ENCODE measurements at regions not wholly inside any gene's neighbourhood (a gene's known extent, or its start where the extent isn't known, plus 50 kb on each side); places are given as distances from the start of the nearest gene placed in this dataset.

GRCh38 chr3:169026543-169027182, 636.8 kb downstream of the MECOM start:
- 3% methylated on average over 5 of the region's 5 CpGs for WGBS (ENCODE audit: low lambda C conversion rate)
- POLR2A ChIA-PET = no interaction called here
- peak overlapping the region; percentile 48 for H3K4me2 ChIP-seq
- TF ChIP-seq CTCF (IDR thresholded peaks at IDR 0.05) (no peak), FOXJ3 (CRISPR knock-in tag; IDR thresholded peaks at IDR 0.05) (no peak), YY1 (IDR thresholded peaks at IDR 0.05; ENCODE audit: low read depth) (no peak), PBX3 (IDR thresholded peaks at IDR 0.05) (peak; percentile 90), ZBTB33 (IDR thresholded peaks at IDR 0.05; ENCODE audit: borderline replicate concordance, low read depth) (no peak), EP300 (IDR thresholded peaks at IDR 0.05; ENCODE audit: borderline replicate concordance in 1 of 2, low read depth in 1 of 2, low read length in 1 of 2) (peak in 1 of 2 experiments; percentile 77; a peak in 2 of 4 replicates), NFIC (IDR thresholded peaks at IDR 0.05; ENCODE audit: borderline replicate concordance) (peak; percentile 97), SMC3 (IDR thresholded peaks at IDR 0.05; ENCODE audit: low read depth, low read length) (no peak), GABPA (IDR thresholded peaks at IDR 0.05; ENCODE audit: low read depth) (no peak), NRF1 (IDR thresholded peaks at IDR 0.05; ENCODE audit: low read depth, low read length) (no peak), ELF1 (IDR thresholded peaks at IDR 0.05) (no peak), MXI1 (IDR thresholded peaks at IDR 0.05; ENCODE audit: low read depth, low read length) (no peak), EZH2phosphoT487 (IDR thresholded peaks at IDR 0.05; ENCODE audit: borderline replicate concordance, low read depth) (no peak), GATA2 (CRISPR knock-in tag; IDR thresholded peaks at IDR 0.05) (no peak), MAX (IDR thresholded peaks at IDR 0.05; ENCODE audit: low read depth) (peak; percentile 64), TEAD4 (IDR thresholded peaks at IDR 0.05; ENCODE audit: borderline replicate concordance, insufficient read depth) (peak; percentile 59; the same call in 1 of the 2 replicates), MEF2A (IDR thresholded peaks at IDR 0.05; ENCODE audit: borderline replicate concordance, low read depth) (no peak), RCOR1 (IDR thresholded peaks at IDR 0.05; ENCODE audit: low read length) (no peak), CHD2 (IDR thresholded peaks at IDR 0.05; ENCODE audit: low read length, partially characterized antibody) (no peak), RFX5 (IDR thresholded peaks at IDR 0.05; ENCODE audit: low read length) (no peak), SIN3A (IDR thresholded peaks at IDR 0.05; ENCODE audit: borderline replicate concordance, low read depth, low read length) (no peak), JUND (IDR thresholded peaks at IDR 0.05) (peak; percentile 91), RXRA (IDR thresholded peaks at IDR 0.05; ENCODE audit: borderline replicate concordance, low read depth) (peak; percentile 49; the same call in 1 of the 2 replicates), USF2 (IDR thresholded peaks at IDR 0.05; ENCODE audit: borderline replicate concordance, low read depth, low read length) (no peak), USF1 (IDR thresholded peaks at IDR 0.05; ENCODE audit: borderline replicate concordance, low read depth) (no peak), RAD21 (IDR thresholded peaks at IDR 0.05; ENCODE audit: low read length) (no peak), FOXM1 (IDR thresholded peaks at IDR 0.05; ENCODE audit: low read depth) (peak; percentile 43; the same call in 1 of the 2 replicates), TCF12 (IDR thresholded peaks at IDR 0.05) (peak; percentile 85), POLR2AphosphoS5 (IDR thresholded peaks at IDR 0.05; ENCODE audit: low read depth, low read length) (peak; percentile 71; the same call in 1 of the 2 replicates)

More at GRCh38 chr3:169026543-169027182, 636.8 kb downstream of the MECOM start:
- H2AFZ ChIP-seq (ENCODE audit: low read depth) = no peak overlapping the region
- H4K20me1 ChIP-seq (ENCODE audit: insufficient read depth) = no peaks in the 10 kb centered on the region
- no peaks in the 10 kb centered on the region for H3K36me3 ChIP-seq (replicated peaks in 1 of 2; ENCODE audit: control insufficient read depth in 1 of 2, insufficient read depth in 2 of 2, low read length in 1 of 2)
- H3K4me3 ChIP-seq (ENCODE audit: low read depth in 2 of 2, low read length in 1 of 2) = peak overlapping the region in 1 of 2 experiments; percentile 22; a peak in 1 of 4 replicates
- no peaks in the 10 kb centered on the region for H3K27me3 ChIP-seq (ENCODE audit: insufficient read depth)
- no peaks in the 10 kb centered on the region for H3K9me2 ChIP-seq
- H3K79me2 ChIP-seq (ENCODE audit: insufficient read depth) = no peaks in the 10 kb centered on the region
- no peaks in the 10 kb centered on the region for H3K9me3 ChIP-seq
- DNase-seq = no peak
- H3K9ac ChIP-seq = no peak overlapping the region
- H3K27ac ChIP-seq (ENCODE audit: low read depth in 2 of 2, low read length in 1 of 2) = peak overlapping the region in 1 of 2 experiments; percentile 66; a peak in 2 of 4 replicates
- CTCF ChIA-PET = interaction anchor here (0.8 to 1.7 kb wide), 2 partner anchors 15 to 18 kb away, joined by 3 to 4 read pairs; no protein-coding TSS in a partner anchor
- peaks cover 26% of the 10 kb centered on the region for H3F3A ChIP-seq (replicated peaks; ENCODE audit: insufficient read depth)
- no peaks in the 10 kb centered on the region; a peak in 1 of 4 replicates for H3K4me1 ChIP-seq (ENCODE audit: control insufficient read depth in 1 of 2, insufficient read depth in 2 of 2, low read depth in 1 of 2, low read length in 1 of 2)

Measured in SK-N-SH (cell line).